A549 (cell line): ENCODE measurements at regions not wholly inside any gene's neighbourhood (a gene's known extent, or its start where the extent isn't known, plus 50 kb on each side); places are given as distances from the start of the nearest gene placed in this dataset.
A peak's percentile ranks its signal among the peaks of the same experiment; 100 is the strongest.

Experiments used
- ATAC-seq, 2 experiments: fragments of 200-7000 bp in 1 of 2; fragments of >200 bp in 1 of 2; cut with Nextera tagmentation in 1 of 2; cut with Tn5 transposase in 1 of 2; 3 replicates each; pipeline versions ENCODE4 v1.8.0 to v1.9.1; 2018 to 2020; ENCODE audit warnings: mild to moderate bottlenecking in 1 of 2, moderate library complexity in 1 of 2
- CTCF ChIA-PET: fragments of 300-600 bp; sonication (Branson Sonifier 250); formaldehyde crosslinking; extraction: SDS; loops from one replicate; lab custom pipeline; 2021; ENCODE audit warnings: antibody characterized with exemption, inconsistent platforms; lab: Yijun Ruan, JAX
- POLR2A ChIA-PET: fragments of 350-600 bp; formaldehyde crosslinking; extraction: SDS; loops from one replicate; lab custom pipeline; 2021; ENCODE audit warnings: antibody characterized with exemption, inconsistent platforms; lab: Yijun Ruan, JAX
- DNase-seq, 2 experiments: peaks; one replicate each; pipeline versions ENCODE4 v3.0.0 to v3.0.0-alpha.2; 2011 to 2016; ENCODE audit warnings: low read depth in 1 of 2, low spot score in 1 of 2
- FAIRE-seq: peaks from 2 replicates; lab custom pipeline; 2011; peaks lifted over from hg19 to GRCh38; lab: Jason Lieb, UNC
- H3K27ac ChIP-seq, 2 experiments: fragments of >200 bp; sonication (Bioruptor Twin); formaldehyde crosslinking; 3 replicates each; pipeline ENCODE4 v1.5.1; 2016 to 2017
- H3K4me1 ChIP-seq: fragments of >200 bp; sonication (Bioruptor Twin); formaldehyde crosslinking; 3 replicates; pipeline ENCODE4 v1.6.1; 2016
- H3K4me2 ChIP-seq: fragments of >200 bp; sonication (Bioruptor Twin); formaldehyde crosslinking; 3 replicates; pipeline ENCODE4 v1.6.1; 2016
- H3K4me3 ChIP-seq: fragments of >200 bp; sonication (Bioruptor Twin); formaldehyde crosslinking; 3 replicates; pipeline ENCODE4 v1.5.1; 2016
- H3K9me3 ChIP-seq: fragments of >200 bp; sonication (Bioruptor Twin); formaldehyde crosslinking; 3 replicates; pipeline ENCODE4 v1.6.1; 2016
- CBX2 ChIP-seq: fragments of 200-600 bp; sonication (generic); IDR thresholded peaks from 2 replicates; pipeline ENCODE4 v1.6.1; 2016; ENCODE audit warnings: low read depth, mild to moderate bottlenecking, borderline replicate concordance
- CEBPB ChIP-seq, 2 experiments: fragments of >200 bp in 1 of 2; sonication (Bioruptor Twin) in 1 of 2; formaldehyde crosslinking in 1 of 2; IDR thresholded peaks; 2 replicates each; pipeline ENCODE4 v1.6.1; 2012 to 2016
- EHMT2 ChIP-seq: fragments of 200-600 bp; sonication (generic); IDR thresholded peaks from 2 replicates; pipeline ENCODE4 v1.6.1; 2016; ENCODE audit warnings: antibody characterized with exemption, low read depth, mild to moderate bottlenecking, moderate library complexity
- ESRRA ChIP-seq: fragments of 150-350 bp; IDR thresholded peaks from 2 replicates; pipeline ENCODE4 v1.6.1; 2014; ENCODE audit warnings: mild to moderate bottlenecking, low read length, borderline replicate concordance
- FOXS1 ChIP-seq: fragments of 250-450 bp; sonication (Bioruptor Pico); IDR thresholded peaks from 2 replicates; pipeline ENCODE4 v1.5.0; 2020; ENCODE audit warnings: mild to moderate bottlenecking, moderate library complexity
- HOXA7 ChIP-seq: fragments of 250-450 bp; sonication (Bioruptor Pico); IDR thresholded peaks from 2 replicates; pipeline ENCODE4 v1.5.0; 2020; ENCODE audit warnings: mild to moderate bottlenecking, moderate library complexity
- HOXB13 ChIP-seq: fragments of 250-450 bp; sonication (Bioruptor Pico); IDR thresholded peaks from 2 replicates; pipeline ENCODE4 v1.5.0; 2020; ENCODE audit warnings: low read depth, mild to moderate bottlenecking, moderate library complexity
- JUN ChIP-seq, 2 experiments: fragments of >200 bp; sonication (Bioruptor Twin); formaldehyde crosslinking; IDR thresholded peaks; 2 replicates in 1 of 2; 3 replicates in 1 of 2; pipeline ENCODE4 v1.6.1; 2016 to 2017
- KDM1A ChIP-seq: fragments of 200-600 bp; sonication (generic); IDR thresholded peaks from 2 replicates; pipeline ENCODE4 v1.6.1; 2016; ENCODE audit warnings: low read depth, mild to moderate bottlenecking
- KDM5A ChIP-seq: fragments of 200-600 bp; sonication (generic); IDR thresholded peaks from 2 replicates; pipeline ENCODE4 v1.6.1; 2016; ENCODE audit warnings: antibody characterized with exemption, mild to moderate bottlenecking
- MAZ ChIP-seq: fragments of 150-350 bp; IDR thresholded peaks from 2 replicates; pipeline ENCODE4 v1.6.1; 2014; ENCODE audit warnings: antibody characterized with exemption, low read depth, low read length, borderline replicate concordance
- MYC ChIP-seq: IDR thresholded peaks from 2 replicates; pipeline ENCODE4 v1.6.1; 2012; ENCODE audit warnings: mild to moderate bottlenecking, inconsistent platforms, low read length, improper control_type of control experiment, borderline replicate concordance
- NPAS2 ChIP-seq: fragments of 250-450 bp; sonication (Bioruptor Pico); IDR thresholded peaks from 2 replicates; pipeline ENCODE4 v1.8.0; 2022; ENCODE audit warnings: mild to moderate bottlenecking, moderate library complexity, borderline replicate concordance
- NR3C1 ChIP-seq: fragments of >200 bp; sonication (Bioruptor Twin); formaldehyde crosslinking; IDR thresholded peaks from 3 replicates; pipeline ENCODE4 v1.6.1; 2017
- PHF8 ChIP-seq: fragments of 200-600 bp; sonication (generic); IDR thresholded peaks from 2 replicates; pipeline ENCODE4 v1.6.1; 2016; ENCODE audit warnings: low read depth, mild to moderate bottlenecking, antibody characterized with exemption, moderate library complexity, borderline replicate concordance
- RARB ChIP-seq: fragments of 250-450 bp; sonication (Bioruptor Pico); IDR thresholded peaks from 2 replicates; pipeline ENCODE4 v1.8.0; 2021; ENCODE audit warnings: mild to moderate bottlenecking, moderate library complexity
- RNF2 ChIP-seq: fragments of 200-600 bp; sonication (generic); IDR thresholded peaks from 2 replicates; pipeline ENCODE4 v1.6.1; 2016; ENCODE audit warnings: low read depth, mild to moderate bottlenecking, antibody characterized with exemption, moderate library complexity, borderline replicate concordance
- TFCP2L1 ChIP-seq: fragments of 250-450 bp; sonication (Bioruptor Pico); IDR thresholded peaks from 2 replicates; pipeline ENCODE4 v1.5.0; 2021; ENCODE audit warnings: mild to moderate bottlenecking
- ZSCAN20 ChIP-seq: fragments of 250-450 bp; sonication (Bioruptor Pico); IDR thresholded peaks from 2 replicates; pipeline ENCODE4 v1.8.0; 2022; ENCODE audit warnings: mild to moderate bottlenecking, moderate library complexity
- WGBS: methylation state at CpG from one replicate; pipeline ENCODE4 v1.1.6; 2017; ENCODE audit errors: missing lambda C conversion rate; 5-methylcytosine and 5-hydroxymethylcytosine counted together
- TF ChIP-seq, protein P1 (sequence below): IDR thresholded peaks from 2 replicates; pipeline ENCODE4 v1.6.1; 2012; ENCODE audit warnings: low read depth, borderline replicate concordance
- TF ChIP-seq, protein P2 (sequence below): fragments of 250-450 bp; sonication (Bioruptor Pico); IDR thresholded peaks from 2 replicates; pipeline ENCODE4 v1.5.0; 2020; ENCODE audit warnings: low read depth, mild to moderate bottlenecking, moderate library complexity
- TF ChIP-seq, protein P3 (sequence below): IDR thresholded peaks from 2 replicates; pipeline ENCODE4 v1.6.1; 2012
- TF ChIP-seq, protein P4 (sequence below): fragments of 450-650 bp; IDR thresholded peaks from 2 replicates; pipeline ENCODE4 v1.6.1; 2014; ENCODE audit warnings: antibody characterized with exemption

DNA sequence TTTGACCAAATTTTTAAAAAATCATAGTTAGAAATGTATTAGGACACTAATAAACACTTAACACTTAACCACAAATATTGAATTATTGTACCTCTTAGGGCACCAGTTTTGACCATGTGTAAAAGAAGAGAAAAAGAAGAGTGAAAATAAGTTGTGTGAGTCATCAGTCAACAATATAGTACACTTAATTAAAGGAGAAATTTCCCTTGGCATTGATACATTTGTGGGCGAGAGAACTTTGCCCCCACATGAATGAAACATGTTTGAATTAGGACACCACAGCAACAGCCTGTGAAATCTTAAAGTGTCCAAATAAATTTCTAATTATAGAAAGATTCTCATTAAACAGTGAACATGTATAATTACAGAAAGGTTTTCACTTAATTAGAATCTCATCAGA, 1292.8 kb upstream of the TENM3 start (continued):
- TF ChIP-seq ESRRA (no peak), KDM1A (no peak)

DNA sequence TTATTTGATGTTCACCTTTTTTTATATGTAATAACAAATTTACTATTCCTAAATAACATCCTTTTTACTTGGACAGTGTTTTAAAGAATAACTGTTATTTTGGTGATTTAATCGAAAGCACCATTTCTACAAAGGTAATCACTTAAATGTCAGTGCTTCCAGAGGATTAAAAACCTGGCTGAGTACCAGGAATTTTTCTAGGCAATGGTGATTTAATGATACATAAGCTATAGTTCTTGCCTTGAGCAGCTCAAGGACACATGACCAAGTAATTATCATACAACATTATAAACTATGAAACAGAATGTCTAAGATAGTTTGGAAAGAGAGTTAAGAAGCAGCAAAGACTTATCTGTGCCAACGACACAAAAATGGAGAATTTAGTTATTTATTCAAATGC, 1291.9 kb upstream of the TENM3 start:
- DNase-seq, result no peak
- no peaks in the 10 kb centered on the region for H3K4me1 ChIP-seq
- no peak for FAIRE-seq
- no peak for ATAC-seq
- no peak overlapping the region for H3K4me2 ChIP-seq
- ChIA-PET CTCF (no interaction called here), POLR2A (no interaction called here)
- H3K4me3 ChIP-seq, result no peak overlapping the region
- TF ChIP-seq, protein P1, sequence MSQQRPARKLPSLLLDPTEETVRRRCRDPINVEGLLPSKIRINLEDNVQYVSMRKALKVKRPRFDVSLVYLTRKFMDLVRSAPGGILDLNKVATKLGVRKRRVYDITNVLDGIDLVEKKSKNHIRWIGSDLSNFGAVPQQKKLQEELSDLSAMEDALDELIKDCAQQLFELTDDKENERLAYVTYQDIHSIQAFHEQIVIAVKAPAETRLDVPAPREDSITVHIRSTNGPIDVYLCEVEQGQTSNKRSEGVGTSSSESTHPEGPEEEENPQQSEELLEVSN, result no peak
- no peak for TF ChIP-seq RNF2
- no peak for TF ChIP-seq MAZ
- TF ChIP-seq KDM5A, result no peak
- no peak for TF ChIP-seq NPAS2 (CRISPR knock-in tag)
- no peak for TF ChIP-seq CEBPB (IDR thresholded peaks at IDR 0.05)
- no peak for TF ChIP-seq TFCP2L1 (CRISPR knock-in tag)
- TF ChIP-seq, protein P2, sequence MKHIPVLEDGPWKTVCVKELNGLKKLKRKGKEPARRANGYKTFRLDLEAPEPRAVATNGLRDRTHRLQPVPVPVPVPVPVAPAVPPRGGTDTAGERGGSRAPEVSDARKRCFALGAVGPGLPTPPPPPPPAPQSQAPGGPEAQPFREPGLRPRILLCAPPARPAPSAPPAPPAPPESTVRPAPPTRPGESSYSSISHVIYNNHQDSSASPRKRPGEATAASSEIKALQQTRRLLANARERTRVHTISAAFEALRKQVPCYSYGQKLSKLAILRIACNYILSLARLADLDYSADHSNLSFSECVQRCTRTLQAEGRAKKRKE, result no peak
- no peak for TF ChIP-seq HOXB13 (CRISPR knock-in tag)
- TF ChIP-seq HOXA7, result no peak
- no peak overlapping the region for H3K27ac ChIP-seq
- no peaks in the 10 kb centered on the region for H3K9me3 ChIP-seq
- WGBS, result 5% methylated on average over 2 of the region's 2 CpGs

DNA sequence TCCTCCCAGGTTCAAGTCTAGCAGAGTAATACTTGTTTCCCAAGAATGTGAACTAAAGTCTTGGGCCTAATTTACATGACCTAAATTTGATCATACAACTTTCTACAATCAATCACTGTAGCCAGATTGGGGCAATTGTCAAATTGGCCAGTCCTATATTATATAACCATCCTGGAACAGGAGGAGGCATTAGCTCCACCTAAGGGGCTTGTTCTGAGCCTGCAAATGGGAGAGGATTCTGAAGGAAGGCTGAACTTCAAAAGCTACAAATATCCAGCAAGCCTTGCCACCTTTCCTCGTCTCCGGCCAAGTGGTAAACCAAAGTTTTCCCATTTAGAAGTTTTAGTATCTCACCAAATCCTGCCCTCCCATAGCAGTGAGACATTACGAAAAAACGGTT, 1289.6 kb upstream of the TENM3 start:
- ATAC-seq, result no peak
- Histone ChIP-seq H3K4me3 (no peak overlapping the region), H3K4me1 (no peaks in the 10 kb centered on the region), H3K4me2 (no peak overlapping the region), H3K9me3 (no peaks in the 10 kb centered on the region), H3K27ac (no peak overlapping the region)
- TF ChIP-seq PHF8 (no peak), JUN (IDR thresholded peaks at IDR 0.05) (no peak), KDM5A (no peak), RARB (CRISPR knock-in tag) (no peak)
- TF ChIP-seq, protein P3, sequence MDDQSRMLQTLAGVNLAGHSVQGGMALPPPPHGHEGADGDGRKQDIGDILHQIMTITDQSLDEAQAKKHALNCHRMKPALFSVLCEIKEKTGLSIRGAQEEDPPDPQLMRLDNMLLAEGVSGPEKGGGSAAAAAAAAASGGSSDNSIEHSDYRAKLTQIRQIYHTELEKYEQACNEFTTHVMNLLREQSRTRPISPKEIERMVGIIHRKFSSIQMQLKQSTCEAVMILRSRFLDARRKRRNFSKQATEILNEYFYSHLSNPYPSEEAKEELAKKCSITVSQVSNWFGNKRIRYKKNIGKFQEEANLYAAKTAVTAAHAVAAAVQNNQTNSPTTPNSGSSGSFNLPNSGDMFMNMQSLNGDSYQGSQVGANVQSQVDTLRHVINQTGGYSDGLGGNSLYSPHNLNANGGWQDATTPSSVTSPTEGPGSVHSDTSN, result no peak
- WGBS, result 18% methylated on average over 4 of the region's 4 CpGs
- no peak for FAIRE-seq
- CTCF ChIA-PET, result no interaction called here
- POLR2A ChIA-PET, result no interaction called here
- DNase-seq, result peak in 1 of 2 experiments; percentile 14

DNA sequence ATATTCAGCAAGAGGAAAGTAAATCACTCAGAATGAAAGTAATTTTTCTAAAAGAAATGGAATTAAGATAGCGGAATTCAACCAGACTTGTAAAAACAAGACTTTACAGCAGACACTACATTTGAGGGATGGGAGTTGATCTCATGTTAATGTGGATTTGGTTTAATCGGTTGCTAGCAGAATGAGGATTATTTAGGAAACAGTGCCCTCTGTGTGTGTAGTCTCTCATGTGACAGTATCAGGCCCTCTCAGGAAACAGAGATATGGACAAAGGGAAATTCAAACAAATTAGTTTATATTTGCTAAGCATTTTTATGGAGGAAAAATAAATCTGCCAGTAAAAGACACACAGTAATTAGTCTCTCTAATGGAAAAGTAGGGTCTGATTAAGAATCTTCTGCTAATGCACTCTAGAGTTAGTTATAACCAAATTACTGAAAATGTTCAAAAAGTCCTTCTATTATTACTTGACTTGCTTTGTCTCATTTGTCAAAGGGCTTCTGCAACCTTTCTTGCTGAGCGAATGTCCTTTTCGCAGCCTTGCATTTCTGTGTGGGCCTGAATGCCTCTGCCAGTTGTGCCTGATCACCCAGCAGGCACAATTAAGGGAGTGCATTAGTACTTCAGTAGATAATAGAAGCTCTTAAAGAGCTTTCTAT, 1282.3 kb upstream of the TENM3 start:
- H3K4me1 ChIP-seq, result no peaks in the 10 kb centered on the region
- ATAC-seq (no peak), FAIRE-seq (no peak), DNase-seq (no peak)
- H3K27ac ChIP-seq, result no peak overlapping the region
- TF ChIP-seq MYC (no peak), NPAS2 (CRISPR knock-in tag) (no peak), EHMT2 (no peak), CBX2 (no peak), FOXS1 (CRISPR knock-in tag) (no peak), HOXA7 (no peak), NR3C1 (no peak), ZSCAN20 (no peak)
- TF ChIP-seq, protein P1, result no peak
- TF ChIP-seq, protein P4, sequence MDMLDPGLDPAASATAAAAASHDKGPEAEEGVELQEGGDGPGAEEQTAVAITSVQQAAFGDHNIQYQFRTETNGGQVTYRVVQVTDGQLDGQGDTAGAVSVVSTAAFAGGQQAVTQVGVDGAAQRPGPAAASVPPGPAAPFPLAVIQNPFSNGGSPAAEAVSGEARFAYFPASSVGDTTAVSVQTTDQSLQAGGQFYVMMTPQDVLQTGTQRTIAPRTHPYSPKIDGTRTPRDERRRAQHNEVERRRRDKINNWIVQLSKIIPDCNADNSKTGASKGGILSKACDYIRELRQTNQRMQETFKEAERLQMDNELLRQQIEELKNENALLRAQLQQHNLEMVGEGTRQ, result no peak
- TF ChIP-seq, protein P3, result no peak
- no peak overlapping the region for H3K4me3 ChIP-seq
- ChIA-PET CTCF (interaction anchor here (1.0 kb wide), 1 partner anchor 153 kb away, joined by 3 read pairs; no protein-coding TSS in a partner anchor), POLR2A (no interaction called here)
- H3K9me3 ChIP-seq, result no peaks in the 10 kb centered on the region
- no peak overlapping the region for H3K4me2 ChIP-seq
- WGBS, result 38% methylated on average over 4 of the region's 4 CpGs
